Stomach (tissue), 4 donors: ENCODE measurements at regions not wholly inside any gene's neighbourhood (a gene's known extent, or its start where the extent isn't known, plus 50 kb on each side); places are given as distances from the start of the nearest gene placed in this dataset.
"Not testable (repeated sequence)": the region's sequence is repeated elsewhere in the genome, so short reads cannot be mapped to it uniquely, and the experiment has no call there.

Experiments used
- POLR2A ChIP-seq, 4 donors: fragments of 450-650 bp; IDR thresholded peaks; one replicate each; pipeline ENCODE4 v1.6.1; 2016; ENCODE audit warnings: antibody characterized with exemption in 4 of 4, control low read depth in 2 of 4, mild to moderate bottlenecking in 1 of 4, moderate library complexity in 1 of 4
- POLR2AphosphoS5 ChIP-seq, 3 donors: sonication (generic); formaldehyde crosslinking; IDR thresholded peaks; one replicate each; pipeline ENCODE4 v1.6.1; 2016; ENCODE audit warnings: antibody characterized with exemption in 3 of 3
- TF ChIP-seq, protein P1 (sequence below), 7 experiments: fragments of 450-650 bp in 4 of 7; fragments of 200-600 bp in 3 of 7; sonication (generic) in 3 of 7; IDR thresholded peaks; one replicate each; pipeline ENCODE4 v1.5.1; 2016 to 2019; ENCODE audit warnings: antibody characterized with exemption in 7 of 7, control low read depth in 2 of 7, mild to moderate bottlenecking in 1 of 7

DNA sequence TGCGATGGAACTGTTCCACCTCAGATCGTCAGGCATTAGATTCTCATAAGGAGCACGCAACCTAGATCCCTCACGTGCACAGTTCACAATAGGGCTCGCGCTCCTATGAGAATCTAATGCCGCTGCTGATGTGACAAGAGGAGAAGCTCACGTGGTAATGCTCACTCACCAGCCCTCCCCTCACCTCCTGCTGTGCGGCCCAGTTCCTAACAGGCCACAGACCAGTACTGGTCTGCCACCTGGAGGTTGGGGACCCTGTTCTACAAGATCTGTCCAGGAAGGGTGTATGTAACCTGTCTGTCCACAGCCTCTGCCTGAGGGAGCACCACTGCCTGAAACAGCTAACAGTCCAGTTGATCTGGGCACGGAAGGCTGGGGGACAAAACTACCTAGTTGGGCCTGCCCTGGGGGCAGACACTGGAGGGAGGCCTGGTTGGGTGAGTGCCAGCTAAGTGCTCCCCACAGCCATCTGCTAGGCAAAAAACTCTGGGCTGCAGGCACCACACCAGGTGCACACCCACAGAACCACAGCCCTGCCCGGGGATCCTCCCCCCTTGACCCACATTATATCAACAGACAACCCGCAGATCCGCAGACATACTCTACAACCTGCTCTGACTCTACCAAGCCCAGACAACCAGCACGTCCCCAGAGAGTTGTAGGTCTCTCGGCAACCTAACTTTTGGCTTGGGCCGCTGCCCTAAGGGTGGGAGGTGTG lies 80.7 kb downstream of the TBC1D28 start:
- TF ChIP-seq, protein P1, sequence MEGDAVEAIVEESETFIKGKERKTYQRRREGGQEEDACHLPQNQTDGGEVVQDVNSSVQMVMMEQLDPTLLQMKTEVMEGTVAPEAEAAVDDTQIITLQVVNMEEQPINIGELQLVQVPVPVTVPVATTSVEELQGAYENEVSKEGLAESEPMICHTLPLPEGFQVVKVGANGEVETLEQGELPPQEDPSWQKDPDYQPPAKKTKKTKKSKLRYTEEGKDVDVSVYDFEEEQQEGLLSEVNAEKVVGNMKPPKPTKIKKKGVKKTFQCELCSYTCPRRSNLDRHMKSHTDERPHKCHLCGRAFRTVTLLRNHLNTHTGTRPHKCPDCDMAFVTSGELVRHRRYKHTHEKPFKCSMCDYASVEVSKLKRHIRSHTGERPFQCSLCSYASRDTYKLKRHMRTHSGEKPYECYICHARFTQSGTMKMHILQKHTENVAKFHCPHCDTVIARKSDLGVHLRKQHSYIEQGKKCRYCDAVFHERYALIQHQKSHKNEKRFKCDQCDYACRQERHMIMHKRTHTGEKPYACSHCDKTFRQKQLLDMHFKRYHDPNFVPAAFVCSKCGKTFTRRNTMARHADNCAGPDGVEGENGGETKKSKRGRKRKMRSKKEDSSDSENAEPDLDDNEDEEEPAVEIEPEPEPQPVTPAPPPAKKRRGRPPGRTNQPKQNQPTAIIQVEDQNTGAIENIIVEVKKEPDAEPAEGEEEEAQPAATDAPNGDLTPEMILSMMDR (IDR thresholded peaks at IDR 0.05): not testable (repeated sequence)
- TF ChIP-seq POLR2AphosphoS5, POLR2A (IDR thresholded peaks at IDR 0.05): not testable (repeated sequence)
